T-helper 17 cell (primary cell): ENCODE measurements at regions not wholly inside any gene's neighbourhood (a gene's known extent, or its start where the extent isn't known, plus 50 kb on each side); places are given as distances from the start of the nearest gene placed in this dataset.

Source experiments
- ATAC-seq: fragments of 150-1000 bp; cut with Tn5 transposase; 2 replicates; pipeline ENCODE4 v1.10.0; 2021; ENCODE audit warnings: mild to moderate bottlenecking, moderate library complexity
- DNase-seq, 3 donors: peaks; one replicate each; pipeline versions ENCODE4 v3.0.0 to v3.0.0-alpha.2; 2020 to 2021
- H3K9me3 ChIP-seq: one replicate; pipeline ENCODE4 v1.7.0; 2013; ENCODE audit warnings: low read length, mild to moderate bottlenecking; ENCODE audit not compliant: control insufficient read depth, poor library complexity, severe bottlenecking
- H3K27ac Mint-ChIP-seq: one replicate; pipeline ENCODE4 v1.8.0; 2022; ENCODE audit warnings: mild to moderate bottlenecking, moderate library complexity, mixed read lengths
- H3K27me3 Mint-ChIP-seq: one replicate; pipeline ENCODE4 v1.8.0; 2022; ENCODE audit warnings: mixed read lengths
- H3K36me3 Mint-ChIP-seq: one replicate; pipeline ENCODE4 v1.8.0; 2022; ENCODE audit warnings: low read depth, mixed read lengths
- H3K4me1 Mint-ChIP-seq: one replicate; pipeline ENCODE4 v1.8.0; 2022; ENCODE audit warnings: mild to moderate bottlenecking, mixed read lengths
- H3K4me3 Mint-ChIP-seq: one replicate; pipeline ENCODE4 v1.8.0; 2022; ENCODE audit warnings: mild to moderate bottlenecking, moderate library complexity, mixed read lengths

DNA sequence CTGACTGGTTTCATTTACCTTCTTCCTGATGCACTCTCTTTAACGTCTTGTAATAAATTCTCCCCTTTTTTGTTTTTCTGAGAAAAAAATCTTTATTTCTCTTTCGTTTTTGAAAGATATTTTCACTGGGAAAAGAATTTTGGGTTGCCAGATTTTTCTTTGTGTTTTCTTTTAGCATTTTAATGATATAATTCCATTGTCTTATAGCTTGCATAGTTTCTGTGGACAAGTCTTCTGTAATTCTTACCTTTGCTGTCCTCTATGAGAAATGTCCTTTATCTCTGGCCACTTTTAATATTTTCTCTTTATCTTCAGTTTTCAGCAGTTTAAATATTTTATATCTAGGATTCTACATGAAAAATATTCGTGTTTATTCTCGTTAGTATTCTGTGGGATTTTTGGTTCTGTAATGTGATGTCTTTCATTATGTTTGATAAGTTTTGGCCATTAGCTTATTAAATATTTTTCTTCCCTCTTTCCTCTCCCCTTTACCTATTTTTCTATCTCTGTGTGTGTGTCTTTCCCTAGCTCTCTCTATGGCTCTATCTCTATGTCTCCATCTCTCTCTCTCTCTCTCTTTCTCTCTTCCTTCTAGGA, 236.5 kb downstream of the C16orf95 start:
- no peak for DNase-seq
- no peak for ATAC-seq
- Mint-ChIP-seq H3K4me1 (no peaks in the 10 kb centered on the region), H3K36me3 (no peaks in the 10 kb centered on the region), H3K27me3 (peaks cover 10% of the 10 kb centered on the region), H3K27ac (no peak overlapping the region), H3K4me3 (no peak overlapping the region)
- H3K9me3 ChIP-seq: no peaks in the 10 kb centered on the region

DNA sequence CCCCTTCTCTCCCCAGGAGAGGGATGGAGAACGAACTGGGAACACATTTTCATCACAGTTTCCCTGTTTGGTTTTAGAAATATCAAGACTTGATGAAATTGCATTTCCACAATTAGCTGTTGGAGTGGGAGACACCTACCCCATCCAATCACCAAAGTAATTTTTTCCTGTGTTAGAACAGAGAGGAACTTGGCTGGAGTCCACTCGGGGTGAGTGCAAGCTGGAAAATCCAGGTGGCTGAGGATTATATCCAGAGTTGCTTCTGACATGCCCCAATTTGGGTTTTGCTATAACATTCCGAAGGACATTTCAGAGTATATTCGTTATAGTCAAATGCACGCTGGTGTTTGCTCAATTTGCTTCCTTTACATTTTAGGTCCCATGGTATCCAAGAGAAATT, 231.8 kb downstream of the C16orf95 start:
- ATAC-seq (no peak), DNase-seq (no peak)
- Mint-ChIP-seq H3K27me3 (peaks cover 5% of the 10 kb centered on the region), H3K27ac (no peak overlapping the region), H3K36me3 (no peaks in the 10 kb centered on the region), H3K4me1 (no peaks in the 10 kb centered on the region), H3K4me3 (no peak overlapping the region)
- no peaks in the 10 kb centered on the region for H3K9me3 ChIP-seq

DNA sequence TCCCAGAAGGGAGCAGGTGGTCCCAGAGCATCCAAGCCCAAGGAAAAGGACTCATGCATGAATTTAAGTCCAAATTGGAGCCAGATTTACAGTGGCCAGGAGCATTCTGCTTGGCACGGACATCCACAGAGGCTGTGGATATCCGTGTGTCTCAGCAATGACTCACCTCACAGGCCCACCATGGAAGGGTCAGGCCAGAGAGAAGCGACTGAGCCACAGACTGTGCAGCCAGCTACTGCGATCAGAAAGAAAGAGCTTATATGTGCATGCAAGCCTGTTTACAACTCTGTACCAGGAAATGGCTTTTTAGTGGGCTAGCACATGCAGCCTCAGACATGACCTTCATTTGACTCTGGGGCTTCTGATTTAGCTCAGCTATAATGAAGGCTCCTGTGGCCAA, 231.0 kb downstream of the C16orf95 start:
- Mint-ChIP-seq H3K36me3 (no peaks in the 10 kb centered on the region), H3K4me3 (no peak overlapping the region), H3K4me1 (no peaks in the 10 kb centered on the region), H3K27ac (no peak overlapping the region), H3K27me3 (peaks cover 5% of the 10 kb centered on the region)
- DNase-seq (no peak), ATAC-seq (no peak)
- H3K9me3 ChIP-seq: no peaks in the 10 kb centered on the region

DNA sequence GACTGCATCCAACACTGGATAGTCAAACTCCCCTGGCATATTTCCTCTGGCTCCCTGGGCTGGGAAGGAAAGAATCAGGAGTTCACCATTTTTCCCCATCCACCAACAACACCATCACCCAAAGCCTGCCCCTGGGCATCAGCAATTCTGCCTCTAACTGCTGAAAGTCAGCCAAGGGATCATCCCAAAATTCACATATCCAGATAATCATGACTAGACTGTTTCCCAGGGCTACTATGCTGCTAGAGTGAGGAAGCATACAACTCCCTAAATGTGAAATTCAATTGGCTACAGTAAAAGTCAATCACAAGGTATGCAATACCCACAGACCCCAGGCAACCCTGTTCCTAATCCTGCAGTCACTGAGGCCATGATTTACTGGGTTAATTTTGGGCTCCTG, 230.6 kb downstream of the C16orf95 start:
- DNase-seq: no peak
- H3K27me3 Mint-ChIP-seq: peaks cover 8% of the 10 kb centered on the region
- no peak for ATAC-seq
- H3K36me3 Mint-ChIP-seq: no peaks in the 10 kb centered on the region
- no peaks in the 10 kb centered on the region for H3K4me1 Mint-ChIP-seq
- H3K27ac Mint-ChIP-seq: no peak overlapping the region
- no peak overlapping the region for H3K4me3 Mint-ChIP-seq
- H3K9me3 ChIP-seq: no peaks in the 10 kb centered on the region

DNA sequence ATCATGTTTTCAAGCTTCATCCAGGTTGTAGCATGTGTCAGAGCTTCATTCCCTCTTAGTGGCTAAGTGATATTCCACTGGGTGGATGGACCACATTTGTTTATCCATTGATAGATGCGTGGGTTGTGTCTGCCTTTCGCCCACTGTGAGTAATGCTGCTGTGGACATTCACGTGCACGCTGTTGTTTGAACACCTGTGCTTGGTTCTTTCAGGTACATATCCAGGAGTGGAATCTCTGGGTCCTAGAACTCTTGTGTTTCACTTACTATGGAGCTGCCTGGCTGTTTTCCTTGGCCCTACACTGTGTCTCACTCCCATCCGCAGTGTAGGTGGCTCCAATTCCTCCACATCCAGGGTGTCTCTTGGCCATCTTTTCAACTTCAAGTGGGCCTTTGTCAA, 224.2 kb downstream of the C16orf95 start:
- H3K4me3 Mint-ChIP-seq: no peak overlapping the region
- DNase-seq (no peak), ATAC-seq (no peak)
- no peaks in the 10 kb centered on the region for H3K9me3 ChIP-seq
- H3K36me3 Mint-ChIP-seq: no peaks in the 10 kb centered on the region
- no peaks in the 10 kb centered on the region for H3K4me1 Mint-ChIP-seq
- no peak overlapping the region for H3K27ac Mint-ChIP-seq
- peaks cover 25% of the 10 kb centered on the region for H3K27me3 Mint-ChIP-seq

DNA sequence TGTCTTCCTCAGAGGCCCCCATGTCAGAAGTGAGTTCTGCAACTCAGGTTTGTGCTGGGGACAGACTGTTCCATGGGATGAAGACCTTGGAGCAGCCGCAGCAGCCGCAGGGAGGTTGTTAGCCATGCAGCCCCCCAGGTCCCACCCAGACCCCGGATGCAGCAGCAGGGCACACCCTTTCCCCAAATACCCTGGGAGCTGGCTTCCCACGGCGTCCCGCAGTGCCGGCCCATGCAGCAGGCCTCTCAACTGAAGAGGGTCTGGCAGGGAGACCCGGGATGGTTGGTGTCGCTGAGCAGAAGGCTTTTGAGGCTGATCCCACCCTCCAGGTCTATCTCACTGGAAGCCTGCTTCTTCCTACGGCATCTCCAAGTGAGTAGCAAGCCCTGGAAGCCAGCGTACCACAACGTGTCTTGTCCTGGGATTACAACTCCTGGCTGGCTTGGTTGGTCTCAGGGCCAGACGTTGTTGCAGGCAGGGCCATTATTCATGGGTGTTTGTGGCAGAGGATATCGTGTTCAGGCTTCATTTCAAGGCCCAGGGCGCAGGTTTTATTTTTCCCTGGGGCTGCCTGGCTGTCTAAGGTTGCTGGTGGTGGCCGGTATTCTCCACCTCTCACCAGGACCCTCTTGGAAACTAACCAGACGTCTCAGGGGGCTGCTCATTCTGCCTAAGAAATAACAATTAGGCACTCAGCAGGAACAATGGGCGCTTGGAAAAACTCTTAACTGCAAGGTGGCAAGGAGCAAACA, 223.2 kb downstream of the C16orf95 start:
- DNase-seq (no peak), ATAC-seq (no peak)
- Mint-ChIP-seq H3K36me3 (no peaks in the 10 kb centered on the region), H3K27me3 (peaks cover 29% of the 10 kb centered on the region), H3K27ac (no peak overlapping the region), H3K4me1 (no peaks in the 10 kb centered on the region), H3K4me3 (no peak overlapping the region)
- H3K9me3 ChIP-seq: no peaks in the 10 kb centered on the region

DNA sequence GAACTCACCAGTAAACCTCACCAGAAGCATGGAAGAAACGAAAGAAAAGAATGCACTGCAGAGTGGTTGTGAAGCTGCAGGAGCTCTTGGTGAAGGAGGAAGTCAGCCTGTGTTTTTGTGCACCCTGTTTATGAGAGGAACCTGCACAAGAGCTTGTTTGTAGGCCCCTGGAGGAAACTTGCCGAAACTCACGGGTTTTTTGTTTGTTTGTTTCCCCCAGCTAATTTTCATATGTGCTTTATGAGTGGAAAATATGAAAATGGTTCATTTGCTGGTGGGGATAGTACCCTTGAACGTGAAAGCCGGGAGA, 222.7 kb downstream of the C16orf95 start:
- Mint-ChIP-seq H3K27me3 (peaks cover 30% of the 10 kb centered on the region), H3K36me3 (no peaks in the 10 kb centered on the region), H3K27ac (no peak overlapping the region), H3K4me1 (no peaks in the 10 kb centered on the region), H3K4me3 (no peak overlapping the region)
- no peaks in the 10 kb centered on the region for H3K9me3 ChIP-seq
- ATAC-seq (no peak), DNase-seq (no peak)

DNA sequence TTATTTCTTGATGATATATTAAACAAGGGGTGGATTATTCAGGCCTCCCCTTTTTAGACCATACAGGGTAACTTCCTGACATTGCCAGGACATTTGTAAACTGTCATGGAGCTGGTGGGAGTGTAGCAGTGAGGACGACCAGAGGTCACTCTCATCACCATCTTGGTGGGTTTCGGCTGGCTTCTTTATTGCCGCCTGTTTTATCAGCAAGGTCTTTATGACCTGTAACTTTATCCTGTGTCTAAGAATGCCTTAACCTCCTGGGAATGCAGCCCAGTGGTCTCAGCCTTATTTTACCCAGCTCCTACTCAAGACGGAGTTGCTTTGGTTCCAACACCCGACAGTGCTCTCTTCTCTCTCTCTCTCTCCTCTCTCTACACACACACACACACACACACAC, 221.9 kb downstream of the C16orf95 start:
- no peak overlapping the region for H3K27ac Mint-ChIP-seq
- ATAC-seq (no peak), DNase-seq (no peak)
- H3K27me3 Mint-ChIP-seq: peaks cover 38% of the 10 kb centered on the region
- H3K9me3 ChIP-seq: no peaks in the 10 kb centered on the region
- H3K36me3 Mint-ChIP-seq: no peaks in the 10 kb centered on the region
- no peaks in the 10 kb centered on the region for H3K4me1 Mint-ChIP-seq
- no peak overlapping the region for H3K4me3 Mint-ChIP-seq

DNA sequence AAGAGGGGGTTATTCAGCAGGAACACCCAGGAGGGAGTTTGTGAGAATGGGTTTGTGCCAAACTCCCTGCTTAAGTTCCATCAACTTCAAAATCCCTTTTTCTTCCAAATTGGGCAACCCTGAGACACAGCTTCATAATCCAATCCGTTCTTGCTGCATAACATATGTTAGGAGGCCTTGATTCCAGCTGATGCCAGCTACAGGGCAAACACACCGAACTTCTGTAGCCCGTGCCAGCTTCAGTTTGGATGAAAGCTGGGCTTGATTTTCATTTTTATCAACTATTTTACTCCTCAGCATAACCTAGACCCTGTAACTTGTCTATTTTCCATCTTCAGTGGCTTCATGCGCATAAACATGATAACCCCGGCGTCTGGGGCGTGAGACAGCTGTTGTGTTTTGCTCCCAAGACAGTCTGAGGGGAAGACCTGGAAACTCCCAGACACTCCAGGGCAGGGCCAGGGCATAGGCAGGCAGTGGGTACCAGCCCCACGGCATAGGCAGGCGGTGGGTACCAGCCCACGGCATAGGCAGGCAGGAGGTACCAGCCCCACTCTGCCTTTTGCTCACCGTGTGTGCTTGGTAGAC, 220.4 kb downstream of the C16orf95 start:
- H3K27ac Mint-ChIP-seq: no peak overlapping the region
- ATAC-seq: no peak

DNA sequence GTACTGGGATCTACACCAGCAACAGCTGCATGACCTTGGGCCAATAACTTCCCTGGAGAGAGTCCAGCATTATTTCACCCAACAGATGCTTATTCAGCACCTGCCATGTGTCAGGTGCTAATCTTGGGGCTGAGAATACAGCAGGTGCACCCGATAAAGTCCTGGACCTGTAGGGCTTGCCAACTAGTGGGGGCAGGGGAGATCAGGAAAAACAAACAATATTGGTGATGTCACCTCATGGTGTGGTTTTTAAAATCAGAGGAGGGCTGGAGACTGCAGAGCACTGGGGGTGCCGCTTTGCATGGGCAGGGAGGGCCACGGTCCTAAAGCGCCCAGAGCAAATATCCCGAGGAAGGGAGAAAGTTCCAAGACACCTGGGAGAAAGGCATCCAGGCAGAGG, 218.8 kb downstream of the C16orf95 start:
- peak overlapping the region; percentile 21 for H3K4me3 Mint-ChIP-seq
- ATAC-seq: no peak
- H3K4me1 Mint-ChIP-seq: no peaks in the 10 kb centered on the region

More for the DNA sequence above, 220.4 kb downstream of the C16orf95 start:
- DNase-seq: no peak
- peaks cover 33% of the 10 kb centered on the region for H3K27me3 Mint-ChIP-seq
- H3K4me3 Mint-ChIP-seq: no peak overlapping the region
- H3K36me3 Mint-ChIP-seq: no peaks in the 10 kb centered on the region
- H3K4me1 Mint-ChIP-seq: no peaks in the 10 kb centered on the region
- no peaks in the 10 kb centered on the region for H3K9me3 ChIP-seq

DNA sequence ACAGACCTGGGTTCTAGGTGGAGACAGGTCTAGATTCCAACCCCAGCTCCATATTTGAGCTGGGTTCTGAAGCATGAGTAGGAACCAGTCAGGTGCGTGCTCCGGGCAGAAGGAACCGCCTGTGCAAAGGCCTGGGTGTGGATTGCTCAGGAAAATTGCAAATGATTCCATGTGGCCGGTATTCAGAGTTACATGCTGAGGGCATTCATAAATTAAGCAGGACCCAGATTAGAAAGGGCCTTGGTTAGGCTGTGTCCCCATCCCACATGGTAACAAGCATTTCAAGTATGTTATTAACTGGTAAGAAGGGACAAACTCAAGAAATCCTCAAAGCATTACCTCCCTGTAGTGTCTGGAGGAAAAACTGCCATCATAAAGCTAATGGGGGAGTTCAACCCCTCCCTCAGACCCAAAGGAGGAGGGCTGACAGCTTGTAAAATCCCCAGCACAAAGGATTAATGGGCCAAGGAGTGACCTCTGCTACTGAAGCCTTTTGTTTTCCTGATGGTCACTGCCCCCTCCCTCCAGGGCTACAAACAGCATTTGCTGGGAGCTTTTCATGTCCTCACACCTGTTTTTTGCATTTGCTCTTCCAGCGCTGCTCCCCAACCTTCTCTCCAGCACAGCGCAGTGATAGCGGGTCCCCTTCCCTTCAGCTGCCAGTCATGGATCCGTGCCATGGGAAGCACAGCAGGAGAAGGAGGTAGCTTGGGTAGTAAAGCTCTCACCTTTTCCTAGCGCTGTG, 218.0 kb downstream of the C16orf95 start:
- H3K9me3 ChIP-seq: no peaks in the 10 kb centered on the region
- H3K27me3 Mint-ChIP-seq: peaks cover 32% of the 10 kb centered on the region
- ATAC-seq (no peak), DNase-seq (no peak)
- H3K27ac Mint-ChIP-seq: no peak overlapping the region
- H3K36me3 Mint-ChIP-seq: no peaks in the 10 kb centered on the region
- H3K4me3 Mint-ChIP-seq: no peak overlapping the region
- H3K4me1 Mint-ChIP-seq: no peaks in the 10 kb centered on the region

More for the DNA sequence above, 218.8 kb downstream of the C16orf95 start:
- no peaks in the 10 kb centered on the region for H3K9me3 ChIP-seq
- Mint-ChIP-seq H3K27me3 (peaks cover 33% of the 10 kb centered on the region), H3K27ac (no peak overlapping the region), H3K36me3 (no peaks in the 10 kb centered on the region)
- no peak for DNase-seq

DNA sequence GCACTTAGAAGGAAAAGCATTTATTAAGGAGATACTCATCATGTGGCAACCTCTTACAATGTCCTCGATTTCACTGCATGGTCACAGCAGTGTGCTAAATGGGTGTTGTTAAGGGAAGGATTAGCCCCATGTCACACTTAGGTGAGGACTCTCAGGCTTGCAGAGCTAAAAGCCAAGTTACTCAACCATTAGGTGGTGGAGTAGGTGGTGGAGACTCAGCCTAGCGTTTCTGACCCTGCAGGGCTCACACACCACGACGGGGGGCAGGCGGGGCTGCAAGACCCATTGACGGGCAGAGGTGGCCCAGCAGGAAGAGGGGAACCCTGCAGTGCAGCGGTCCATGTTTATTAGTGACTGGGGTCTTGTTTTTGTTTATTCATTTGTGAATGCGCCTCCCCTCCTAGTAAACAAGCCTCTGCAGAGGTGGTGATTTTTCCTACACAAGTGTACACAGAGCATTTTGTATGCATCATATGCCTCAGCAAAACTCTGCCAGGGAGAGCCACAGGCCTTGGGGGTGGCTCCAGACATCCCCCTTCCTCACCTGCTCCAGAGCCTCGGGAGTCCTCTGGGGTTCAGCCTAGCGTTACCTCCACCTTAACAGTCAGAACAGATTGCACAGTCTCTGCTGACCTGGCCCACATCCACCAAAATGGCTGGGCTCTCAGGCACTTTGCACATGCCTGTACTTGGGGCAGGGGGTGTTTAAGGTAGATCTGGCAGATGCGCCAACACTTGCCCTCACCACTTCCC, 216.7 kb downstream of the C16orf95 start:
- no peaks in the 10 kb centered on the region for H3K36me3 Mint-ChIP-seq
- DNase-seq: no peak
- H3K27ac Mint-ChIP-seq: no peak overlapping the region
- H3K9me3 ChIP-seq: no peaks in the 10 kb centered on the region
- ATAC-seq: no peak
- H3K4me3 Mint-ChIP-seq: no peak overlapping the region
- no peaks in the 10 kb centered on the region for H3K4me1 Mint-ChIP-seq
- H3K27me3 Mint-ChIP-seq: peaks cover 29% of the 10 kb centered on the region

DNA sequence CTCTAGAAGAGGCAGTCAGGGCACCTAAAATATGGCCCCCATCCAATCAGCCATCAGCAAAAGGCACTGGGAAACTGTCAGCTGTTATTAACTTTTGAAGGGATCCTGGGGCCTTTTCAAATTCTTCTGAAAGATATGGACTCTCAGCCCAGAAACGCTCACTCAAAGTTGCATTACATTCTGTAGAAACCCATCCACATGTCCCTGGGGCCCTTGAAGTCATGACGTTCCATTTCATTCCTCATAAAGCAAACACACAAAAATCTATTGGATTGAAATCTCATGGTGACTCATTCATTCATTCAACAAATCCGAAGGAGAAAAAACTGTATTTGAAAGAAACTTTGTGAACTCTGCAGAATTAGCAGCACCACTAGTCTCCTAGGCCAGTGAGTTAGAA, 215.3 kb downstream of the C16orf95 start:
- no peaks in the 10 kb centered on the region for H3K4me1 Mint-ChIP-seq
- H3K9me3 ChIP-seq: no peaks in the 10 kb centered on the region
- no peak for DNase-seq
- H3K27me3 Mint-ChIP-seq: peaks cover 29% of the 10 kb centered on the region
- H3K27ac Mint-ChIP-seq: no peak overlapping the region
- peaks cover 2% of the 10 kb centered on the region for H3K36me3 Mint-ChIP-seq
- ATAC-seq: no peak
- H3K4me3 Mint-ChIP-seq: no peak overlapping the region
